ENCODE measurements at regions not wholly inside any gene's neighbourhood (a gene's known extent, or its start where the extent isn't known, plus 50 kb on each side); places are given as distances from the start of the nearest gene placed in this dataset.

DNA sequence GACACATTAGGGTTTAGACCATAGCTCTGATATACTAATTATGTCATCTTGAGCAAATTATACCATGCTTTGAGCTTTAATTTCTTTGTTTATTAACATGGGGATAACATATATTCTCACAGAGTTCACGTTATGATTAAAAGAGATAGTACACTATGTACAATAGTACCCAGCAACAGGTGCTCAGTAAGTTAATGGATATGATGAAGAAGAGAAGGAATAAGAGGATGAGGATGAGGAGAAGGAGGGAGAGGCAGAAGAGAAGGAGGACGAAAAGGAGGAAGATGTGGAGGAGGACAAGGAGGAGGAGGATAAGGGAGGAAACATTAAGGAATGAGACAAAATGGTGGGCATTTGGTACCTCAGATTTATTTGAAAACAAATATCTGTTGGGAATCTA is 260.4 kb downstream of the SH2D1A start:
- intact Hi-C loops (cut with DNase I, micrococcal nuclease): no loop called here

DNA sequence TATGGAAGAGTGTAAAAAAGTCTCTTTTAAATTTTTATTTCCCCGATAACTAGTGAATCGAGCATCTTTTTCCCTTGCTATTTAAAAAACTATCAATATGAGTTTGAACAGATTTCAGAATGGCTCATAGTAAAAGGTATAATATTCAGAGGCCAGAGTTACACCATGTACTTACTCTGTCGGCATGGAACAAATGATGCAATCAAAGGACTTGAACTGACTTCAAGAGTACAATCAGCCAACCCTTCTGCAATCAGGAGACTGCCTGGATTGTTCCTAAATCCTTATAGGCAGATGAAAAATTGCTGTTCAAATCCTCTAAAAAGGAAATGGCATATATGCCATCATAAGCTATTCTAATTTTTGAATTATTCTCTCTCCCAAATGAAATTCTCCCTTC is 273.3 kb downstream of the SH2D1A start:
- Histone ChIP-seq H3K9me3 (ENCODE audit: control insufficient read depth in 1 of 2, insufficient read depth in 1 of 2, low read length in 2 of 2) (no peaks in the 10 kb centered on the region), H3K4me1 (ENCODE audit: insufficient read depth, low read length) (no peaks in the 10 kb centered on the region), H3K4me3 (ENCODE audit: low read length) (no peak overlapping the region), H3K27me3 (ENCODE audit: control insufficient read depth in 1 of 2, insufficient read depth in 2 of 2, low read length in 2 of 2) (no peaks in the 10 kb centered on the region), H3K36me3 (ENCODE audit: insufficient read depth, low read length) (no peaks in the 10 kb centered on the region), H3K27ac (ENCODE audit: low read depth in 1 of 2, low read length in 2 of 2) (no peak overlapping the region)
- POLR2A ChIA-PET: no interaction called here
- Mint-ChIP-seq H3K27ac (no peak overlapping the region), H3K4me1 (ENCODE audit: low read depth) (no peaks in the 10 kb centered on the region), H3K9me3 (no peaks in the 10 kb centered on the region), H3K4me3 (no peak overlapping the region), H3K36me3 (ENCODE audit: low read depth) (no peaks in the 10 kb centered on the region), H3K27me3 (no peaks in the 10 kb centered on the region)
- ATAC-seq (ENCODE audit: poor library complexity) (no peak), DNase-seq (no peak)
- intact Hi-C loops (cut with DNase I, micrococcal nuclease): no loop called here
- TF ChIP-seq, protein P1, sequence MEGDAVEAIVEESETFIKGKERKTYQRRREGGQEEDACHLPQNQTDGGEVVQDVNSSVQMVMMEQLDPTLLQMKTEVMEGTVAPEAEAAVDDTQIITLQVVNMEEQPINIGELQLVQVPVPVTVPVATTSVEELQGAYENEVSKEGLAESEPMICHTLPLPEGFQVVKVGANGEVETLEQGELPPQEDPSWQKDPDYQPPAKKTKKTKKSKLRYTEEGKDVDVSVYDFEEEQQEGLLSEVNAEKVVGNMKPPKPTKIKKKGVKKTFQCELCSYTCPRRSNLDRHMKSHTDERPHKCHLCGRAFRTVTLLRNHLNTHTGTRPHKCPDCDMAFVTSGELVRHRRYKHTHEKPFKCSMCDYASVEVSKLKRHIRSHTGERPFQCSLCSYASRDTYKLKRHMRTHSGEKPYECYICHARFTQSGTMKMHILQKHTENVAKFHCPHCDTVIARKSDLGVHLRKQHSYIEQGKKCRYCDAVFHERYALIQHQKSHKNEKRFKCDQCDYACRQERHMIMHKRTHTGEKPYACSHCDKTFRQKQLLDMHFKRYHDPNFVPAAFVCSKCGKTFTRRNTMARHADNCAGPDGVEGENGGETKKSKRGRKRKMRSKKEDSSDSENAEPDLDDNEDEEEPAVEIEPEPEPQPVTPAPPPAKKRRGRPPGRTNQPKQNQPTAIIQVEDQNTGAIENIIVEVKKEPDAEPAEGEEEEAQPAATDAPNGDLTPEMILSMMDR (IDR thresholded peaks at IDR 0.05): no peak
- CTCF ChIA-PET: no interaction called here

More for the DNA sequence above, 260.4 kb downstream of the SH2D1A start:
- Histone ChIP-seq H3K27ac (ENCODE audit: low read depth in 1 of 2, low read length in 2 of 2) (no peak overlapping the region), H3K4me3 (ENCODE audit: low read length) (no peak overlapping the region), H3K27me3 (ENCODE audit: control insufficient read depth in 1 of 2, insufficient read depth in 2 of 2, low read length in 2 of 2) (no peaks in the 10 kb centered on the region), H3K36me3 (ENCODE audit: insufficient read depth, low read length) (no peaks in the 10 kb centered on the region), H3K4me1 (ENCODE audit: insufficient read depth, low read length) (no peaks in the 10 kb centered on the region), H3K9me3 (ENCODE audit: control insufficient read depth in 1 of 2, insufficient read depth in 1 of 2, low read length in 2 of 2) (no peaks in the 10 kb centered on the region)
- Mint-ChIP-seq H3K27me3 (no peaks in the 10 kb centered on the region), H3K4me1 (ENCODE audit: low read depth) (no peaks in the 10 kb centered on the region), H3K9me3 (no peaks in the 10 kb centered on the region), H3K4me3 (no peak overlapping the region), H3K36me3 (ENCODE audit: low read depth) (no peaks in the 10 kb centered on the region), H3K27ac (no peak overlapping the region)
- TF ChIP-seq, protein P1 (IDR thresholded peaks at IDR 0.05): no peak
- ATAC-seq (ENCODE audit: poor library complexity) (no peak), DNase-seq (no peak)
- ChIA-PET CTCF (interaction anchor here (0.9 kb wide), 1 partner anchor 9 kb away, joined by 3 read pairs; no protein-coding TSS in a partner anchor), POLR2A (no interaction called here)

DNA sequence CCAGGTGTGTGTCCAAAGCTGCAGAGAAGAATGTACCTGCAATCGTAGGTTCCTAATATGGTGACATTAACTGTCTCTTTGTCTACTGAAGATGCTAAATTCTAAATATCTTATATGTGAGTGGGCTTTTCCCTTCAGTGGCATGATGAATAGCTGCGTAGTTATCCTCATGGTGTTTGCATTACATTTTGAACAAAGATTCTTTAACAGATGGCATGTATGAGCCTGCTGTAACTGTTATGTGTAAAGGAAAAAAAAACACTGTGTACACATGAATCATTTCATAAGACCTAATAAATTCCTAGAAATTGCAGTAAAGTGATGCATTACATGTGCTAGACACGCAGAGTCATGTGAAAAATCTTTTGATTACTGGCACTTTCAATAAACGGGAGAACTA is 288.0 kb downstream of the SH2D1A start:
- TF ChIP-seq, protein P1 (IDR thresholded peaks at IDR 0.05): no peak
- Mint-ChIP-seq H3K27ac (no peak overlapping the region), H3K9me3 (no peaks in the 10 kb centered on the region), H3K27me3 (no peaks in the 10 kb centered on the region), H3K4me3 (no peak overlapping the region), H3K36me3 (ENCODE audit: low read depth) (peaks cover 18% of the 10 kb centered on the region), H3K4me1 (ENCODE audit: low read depth) (no peaks in the 10 kb centered on the region)
- H3K27ac ChIP-seq (ENCODE audit: low read depth in 1 of 2, low read length in 2 of 2): no peak overlapping the region
- no peaks in the 10 kb centered on the region for H3K36me3 ChIP-seq (ENCODE audit: insufficient read depth, low read length)
- no peaks in the 10 kb centered on the region for H3K27me3 ChIP-seq (ENCODE audit: control insufficient read depth in 1 of 2, insufficient read depth in 2 of 2, low read length in 2 of 2)
- H3K9me3 ChIP-seq (ENCODE audit: control insufficient read depth in 1 of 2, insufficient read depth in 1 of 2, low read length in 2 of 2): no peaks in the 10 kb centered on the region
- CTCF ChIA-PET: interaction anchor here (0.6 kb wide), 1 partner anchor 414 kb away, joined by 4 read pairs; no protein-coding TSS in a partner anchor
- intact Hi-C loops (cut with DNase I, micrococcal nuclease): no loop called here
- POLR2A ChIA-PET: no interaction called here
- ATAC-seq (ENCODE audit: poor library complexity): no peak
- H3K4me3 ChIP-seq (ENCODE audit: low read length): no peak overlapping the region
- no peak for DNase-seq
- H3K4me1 ChIP-seq (ENCODE audit: insufficient read depth, low read length): no peaks in the 10 kb centered on the region
